CD4-positive, CD25-positive, alpha-beta regulatory T cell (primary cell): ENCODE measurements at regions not wholly inside any gene's neighbourhood (a gene's known extent, or its start where the extent isn't known, plus 50 kb on each side); places are given as distances from the start of the nearest gene placed in this dataset.

Experiments used
- ATAC-seq, 2 donors: fragments of 150-1000 bp; cut with Tn5 transposase; one replicate each; pipeline ENCODE4 v1.10.0; 2021; ENCODE audit warnings: low read depth in 2 of 2, moderate number of reproducible peaks in 2 of 2, moderate library complexity in 1 of 2
- DNase-seq, 3 donors: peaks; one replicate each; pipeline versions ENCODE4 v3.0.0 to v3.0.0-alpha.2; 2012 to 2022; ENCODE audit warnings: mixed read lengths in 1 of 3
- H3K27ac ChIP-seq: one replicate; pipeline ENCODE4 v1.7.0; 2013; ENCODE audit warnings: mild to moderate bottlenecking, low read length; ENCODE audit not compliant: insufficient read depth, poor library complexity, severe bottlenecking
- H3K27me3 ChIP-seq: one replicate; pipeline ENCODE4 v1.7.0; 2013; ENCODE audit warnings: low read length; ENCODE audit not compliant: control insufficient read depth, insufficient read depth
- H3K36me3 ChIP-seq: one replicate; pipeline ENCODE4 v1.7.0; 2013; ENCODE audit warnings: mild to moderate bottlenecking, low read length, moderate library complexity; ENCODE audit not compliant: control insufficient read depth, insufficient read depth
- H3K4me1 ChIP-seq: 2 replicates; pipeline ENCODE4 v1.7.0; 2013; ENCODE audit warnings: mild to moderate bottlenecking, low read length; ENCODE audit not compliant: insufficient read depth, control insufficient read depth, poor library complexity, severe bottlenecking
- H3K4me3 ChIP-seq: one replicate; pipeline ENCODE4 v1.7.0; 2013; ENCODE audit warnings: low read depth, mild to moderate bottlenecking, low read length, moderate library complexity
- H3K9me3 ChIP-seq, 2 experiments: 1 replicate in 1 of 2; 2 replicates in 1 of 2; pipeline ENCODE4 v1.7.0; 2013; ENCODE audit warnings: low read length in 2 of 2, mild to moderate bottlenecking in 1 of 2, moderate library complexity in 1 of 2; ENCODE audit not compliant: control insufficient read depth in 2 of 2
- H3K27ac Mint-ChIP-seq, 3 donors: one replicate each; pipeline ENCODE4 v1.8.0; 2020 to 2022; ENCODE audit warnings: mild to moderate bottlenecking in 3 of 3, mixed read lengths in 3 of 3, moderate library complexity in 2 of 3
- H3K27me3 Mint-ChIP-seq: one replicate; pipeline ENCODE4 v1.8.0; 2022; ENCODE audit warnings: mild to moderate bottlenecking, mixed read lengths
- H3K36me3 Mint-ChIP-seq: one replicate; pipeline ENCODE4 v1.8.0; 2020; ENCODE audit warnings: mixed read lengths
- H3K4me1 Mint-ChIP-seq, 4 donors: one replicate each; pipeline ENCODE4 v1.8.0; 2020 to 2022; ENCODE audit warnings: mixed read lengths in 4 of 4, mild to moderate bottlenecking in 1 of 4
- H3K4me3 Mint-ChIP-seq, 4 donors: one replicate each; pipeline ENCODE4 v1.8.0; 2020 to 2022; ENCODE audit warnings: mild to moderate bottlenecking in 4 of 4, mixed read lengths in 4 of 4, moderate library complexity in 3 of 4
- H3K9me3 Mint-ChIP-seq, 7 donors: one replicate each; pipeline ENCODE4 v1.8.0; 2020 to 2022; ENCODE audit warnings: mixed read lengths in 7 of 7, mild to moderate bottlenecking in 3 of 7, moderate library complexity in 2 of 7

DNA sequence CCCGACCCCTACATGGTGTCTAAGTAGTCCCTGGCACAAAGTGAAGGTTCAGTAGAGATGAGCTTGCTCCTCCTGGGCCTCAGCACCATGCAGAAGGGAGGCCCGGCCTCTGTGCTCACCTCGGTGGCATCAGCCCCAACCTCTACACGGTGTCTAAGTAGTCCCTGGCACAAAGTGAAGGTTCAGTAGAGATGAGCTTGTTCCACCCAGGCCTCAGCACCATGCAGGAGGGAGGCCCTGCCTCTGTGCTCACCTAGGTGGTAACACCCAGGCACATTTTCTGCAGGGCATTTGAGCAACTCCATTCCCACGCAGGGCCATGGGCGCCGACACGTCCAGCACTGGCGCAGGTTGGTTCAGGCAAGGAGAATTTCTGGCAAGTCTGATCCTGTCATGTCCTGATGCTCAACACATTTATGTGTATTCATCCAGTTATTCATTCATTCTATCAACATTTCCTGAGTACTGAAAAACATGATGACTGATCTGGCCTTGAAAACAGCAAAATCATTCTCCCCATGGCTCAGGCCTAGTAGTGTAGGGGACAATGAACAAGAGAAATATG is 408.2 kb upstream of the MYT1L start:
- H3K9me3 ChIP-seq, result no peaks in the 10 kb centered on the region
- no peaks in the 10 kb centered on the region for H3K27me3 ChIP-seq
- Mint-ChIP-seq H3K27ac (peak overlapping the region in 1 of 3 donors; percentile 69), H3K9me3 (peaks cover 0 to 5% (median 0%) of the 10 kb centered on the region in 7 donors), H3K4me1 (no peaks in the 10 kb centered on the region), H3K4me3 (no peak overlapping the region), H3K36me3 (no peaks in the 10 kb centered on the region), H3K27me3 (no peaks in the 10 kb centered on the region)
- ATAC-seq (no peak), DNase-seq (no peak)
- no peak overlapping the region for H3K4me3 ChIP-seq
- no peak overlapping the region for H3K27ac ChIP-seq
- H3K36me3 ChIP-seq, result no peaks in the 10 kb centered on the region
- H3K4me1 ChIP-seq, result no peaks in the 10 kb centered on the region

DNA sequence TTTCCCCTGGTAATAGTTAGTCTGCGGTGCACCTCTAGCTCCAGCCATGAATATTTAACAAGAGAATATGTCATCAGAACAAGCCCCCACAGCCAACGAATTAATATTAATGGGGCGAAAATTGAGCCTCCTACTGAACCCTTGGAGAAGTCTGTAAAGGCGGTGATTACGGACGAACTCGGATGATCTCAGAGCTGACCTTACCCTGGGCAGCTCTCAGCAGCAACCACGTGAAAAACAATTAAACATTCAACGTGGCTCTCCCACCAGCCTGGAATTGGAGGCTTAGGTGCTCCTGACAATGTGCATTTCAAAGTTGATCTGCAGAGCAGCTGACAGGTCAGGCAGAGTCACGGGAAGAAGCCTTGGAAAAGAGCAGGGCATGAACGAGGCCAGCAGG is 407.6 kb upstream of the MYT1L start:
- H3K9me3 Mint-ChIP-seq, result peaks cover 0 to 4% (median 0%) of the 10 kb centered on the region in 7 donors
- no peaks in the 10 kb centered on the region for H3K9me3 ChIP-seq
- H3K27ac ChIP-seq, result no peak overlapping the region
- no peaks in the 10 kb centered on the region for H3K27me3 Mint-ChIP-seq
- H3K36me3 Mint-ChIP-seq, result no peaks in the 10 kb centered on the region
- ATAC-seq, result no peak
- H3K27ac Mint-ChIP-seq, result no peak overlapping the region
- no peaks in the 10 kb centered on the region for H3K4me1 ChIP-seq
- H3K4me3 Mint-ChIP-seq, result no peak overlapping the region
- no peaks in the 10 kb centered on the region for H3K27me3 ChIP-seq
- DNase-seq, result no peak
- H3K4me1 Mint-ChIP-seq, result no peaks in the 10 kb centered on the region
- no peaks in the 10 kb centered on the region for H3K36me3 ChIP-seq
- H3K4me3 ChIP-seq, result no peak overlapping the region

DNA sequence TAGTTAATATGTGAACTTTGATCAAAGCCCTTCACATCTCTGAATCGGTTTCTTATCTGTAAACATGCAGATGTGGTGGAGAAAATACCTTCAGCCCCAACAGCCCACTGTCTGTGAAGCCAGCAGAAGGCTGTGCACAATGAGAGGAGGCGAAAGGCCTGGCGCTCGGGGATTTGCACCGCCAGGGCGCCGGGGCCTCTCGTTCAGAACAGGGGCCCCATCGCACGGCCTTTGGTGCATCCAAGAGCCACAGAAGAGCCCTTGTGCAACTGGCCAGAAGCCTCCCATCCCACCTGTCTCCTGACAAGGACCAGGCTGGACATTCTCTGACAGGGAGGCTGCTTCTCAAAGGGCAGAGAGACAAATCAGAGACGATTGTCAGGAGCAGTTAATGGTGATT is 407.2 kb upstream of the MYT1L start:
- H3K4me1 ChIP-seq, result no peaks in the 10 kb centered on the region
- no peak overlapping the region for H3K4me3 ChIP-seq
- H3K9me3 Mint-ChIP-seq, result peaks cover 0 to 3% (median 0%) of the 10 kb centered on the region in 7 donors

GRCh38 chr2:2735041-2735440 is 404.0 kb upstream of the MYT1L start:
- DNase-seq (no peak), ATAC-seq (no peak)
- H3K9me3 Mint-ChIP-seq, result peaks cover 0 to 1% (median 0%) of the 10 kb centered on the region in 7 donors
- H3K36me3 Mint-ChIP-seq, result no peaks in the 10 kb centered on the region
- H3K27ac Mint-ChIP-seq, result no peak overlapping the region
- Histone ChIP-seq H3K4me1 (no peaks in the 10 kb centered on the region), H3K27me3 (no peaks in the 10 kb centered on the region), H3K36me3 (no peaks in the 10 kb centered on the region), H3K27ac (no peak overlapping the region), H3K4me3 (no peak overlapping the region), H3K9me3 (no peaks in the 10 kb centered on the region)
- H3K27me3 Mint-ChIP-seq, result peaks cover 4% of the 10 kb centered on the region
- H3K4me1 Mint-ChIP-seq, result no peaks in the 10 kb centered on the region
- no peak overlapping the region for H3K4me3 Mint-ChIP-seq

More for the DNA sequence above, 407.2 kb upstream of the MYT1L start:
- H3K27ac Mint-ChIP-seq, result no peak overlapping the region
- ATAC-seq (no peak), DNase-seq (no peak)
- Histone ChIP-seq H3K27ac (no peak overlapping the region), H3K9me3 (no peaks in the 10 kb centered on the region), H3K36me3 (no peaks in the 10 kb centered on the region), H3K27me3 (no peaks in the 10 kb centered on the region)
- H3K36me3 Mint-ChIP-seq, result no peaks in the 10 kb centered on the region
- H3K4me3 Mint-ChIP-seq, result no peak overlapping the region
- H3K27me3 Mint-ChIP-seq, result no peaks in the 10 kb centered on the region
- no peaks in the 10 kb centered on the region for H3K4me1 Mint-ChIP-seq

DNA sequence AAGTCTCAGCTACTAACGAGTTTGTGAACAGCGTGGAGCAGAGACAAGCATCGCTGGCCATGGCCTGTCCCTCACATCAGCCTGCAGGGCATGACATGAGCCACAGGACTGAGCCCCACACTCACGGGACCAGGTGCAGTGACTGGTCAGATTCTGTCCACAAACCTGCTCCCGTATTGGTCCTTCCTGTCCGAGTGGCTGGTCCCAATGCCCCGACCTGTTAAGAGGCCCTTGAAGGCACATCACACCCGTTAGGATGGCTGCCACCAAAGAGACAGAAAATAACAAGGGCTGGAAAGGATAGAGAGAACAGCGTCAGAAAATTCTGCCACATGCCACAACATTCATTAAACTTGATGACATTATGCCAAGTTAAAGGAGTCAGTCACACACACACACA is 403.2 kb upstream of the MYT1L start:
- Histone ChIP-seq H3K4me1 (no peaks in the 10 kb centered on the region), H3K27ac (no peak overlapping the region), H3K36me3 (no peaks in the 10 kb centered on the region), H3K27me3 (no peaks in the 10 kb centered on the region), H3K4me3 (no peak overlapping the region), H3K9me3 (no peaks in the 10 kb centered on the region)
- Mint-ChIP-seq H3K27me3 (peaks cover 4% of the 10 kb centered on the region), H3K27ac (no peak overlapping the region), H3K36me3 (no peaks in the 10 kb centered on the region), H3K4me3 (no peak overlapping the region), H3K9me3 (no peaks in the 10 kb centered on the region), H3K4me1 (no peaks in the 10 kb centered on the region)
- DNase-seq (no peak), ATAC-seq (no peak)

DNA sequence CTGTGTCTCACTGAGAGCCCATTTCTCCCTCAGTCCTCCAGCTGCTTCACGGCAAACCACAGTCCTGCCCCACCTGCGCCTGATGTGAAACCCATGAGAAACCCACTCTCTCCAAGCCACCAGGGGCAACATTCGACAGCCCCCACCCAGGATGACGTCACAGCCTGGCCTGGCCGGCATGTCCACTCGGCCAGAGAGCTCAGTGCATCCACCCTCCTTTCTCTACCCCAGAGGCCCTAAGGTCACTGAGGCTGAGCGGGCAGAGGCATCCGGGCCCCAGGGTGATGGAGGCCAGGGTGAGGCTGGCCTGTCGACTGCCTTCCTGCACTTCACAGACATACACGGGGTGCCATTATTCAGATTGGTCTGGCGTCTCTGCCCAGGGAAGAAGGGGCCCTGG is 402.7 kb upstream of the MYT1L start:
- H3K4me1 Mint-ChIP-seq, result no peaks in the 10 kb centered on the region
- H3K9me3 ChIP-seq, result no peaks in the 10 kb centered on the region
- no peaks in the 10 kb centered on the region for H3K9me3 Mint-ChIP-seq
- no peak overlapping the region for H3K4me3 Mint-ChIP-seq
- no peaks in the 10 kb centered on the region for H3K36me3 ChIP-seq
- no peak overlapping the region for H3K27ac ChIP-seq
- H3K4me1 ChIP-seq, result no peaks in the 10 kb centered on the region
- DNase-seq (no peak), ATAC-seq (no peak)
- no peak overlapping the region for H3K4me3 ChIP-seq
- H3K27me3 ChIP-seq, result no peaks in the 10 kb centered on the region
- H3K27me3 Mint-ChIP-seq, result peaks cover 4% of the 10 kb centered on the region
- H3K27ac Mint-ChIP-seq, result no peak overlapping the region
- no peaks in the 10 kb centered on the region for H3K36me3 Mint-ChIP-seq

- Histone ChIP-seq H3K9me3 (no peaks in the 10 kb centered on the region), H3K36me3 (no peaks in the 10 kb centered on the region), H3K27ac (no peak overlapping the region), H3K4me1 (no peaks in the 10 kb centered on the region), H3K27me3 (no peaks in the 10 kb centered on the region), H3K4me3 (no peak overlapping the region)
- Mint-ChIP-seq H3K4me3 (no peak overlapping the region), H3K36me3 (no peaks in the 10 kb centered on the region), H3K4me1 (no peaks in the 10 kb centered on the region), H3K9me3 (no peaks in the 10 kb centered on the region), H3K27me3 (peaks cover 4% of the 10 kb centered on the region), H3K27ac (no peak overlapping the region)
- DNase-seq, result no peak
- ATAC-seq, result no peak
These were observed 401.4 kb upstream of the MYT1L start for GRCh38 chr2:2732331-2733119.

DNA sequence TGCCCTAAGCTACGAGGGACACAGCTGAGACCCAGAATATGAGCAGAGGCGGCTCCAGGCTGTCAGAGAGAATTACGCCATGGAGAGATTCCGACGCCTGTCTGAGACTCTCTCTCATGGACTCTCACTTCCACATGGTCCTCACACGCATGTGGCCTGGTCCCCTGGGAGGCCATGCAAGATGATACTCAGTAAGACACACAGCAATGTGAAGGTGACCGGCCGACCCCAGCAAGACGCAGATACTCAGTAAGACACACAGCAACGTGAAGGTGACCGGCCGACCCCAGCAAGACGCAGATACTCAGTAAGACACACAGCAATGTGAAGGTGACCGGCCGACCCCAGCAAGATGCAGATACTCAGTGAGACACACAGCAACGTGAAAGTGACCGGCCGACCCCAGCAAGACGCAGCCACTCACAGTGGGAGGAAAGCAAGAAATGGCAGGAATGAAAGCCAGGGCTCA is 400.8 kb upstream of the MYT1L start:
- Histone ChIP-seq H3K27me3 (no peaks in the 10 kb centered on the region), H3K27ac (no peak overlapping the region), H3K36me3 (no peaks in the 10 kb centered on the region), H3K4me1 (no peaks in the 10 kb centered on the region), H3K4me3 (no peak overlapping the region), H3K9me3 (no peaks in the 10 kb centered on the region)
- DNase-seq (no peak), ATAC-seq (no peak)
- no peak overlapping the region for H3K4me3 Mint-ChIP-seq
- no peaks in the 10 kb centered on the region for H3K9me3 Mint-ChIP-seq
- H3K27ac Mint-ChIP-seq, result no peak overlapping the region
- H3K4me1 Mint-ChIP-seq, result no peaks in the 10 kb centered on the region
- H3K36me3 Mint-ChIP-seq, result no peaks in the 10 kb centered on the region
- peaks cover 4% of the 10 kb centered on the region for H3K27me3 Mint-ChIP-seq
